22Rv1 (cell line): ENCODE measurements at regions not wholly inside any gene's neighbourhood (a gene's known extent, or its start where the extent isn't known, plus 50 kb on each side); places are given as distances from the start of the nearest gene placed in this dataset.

Experiments
- CTCF ChIP-seq: fragments of 450-650 bp; IDR thresholded peaks from 2 replicates; pipeline ENCODE4 v1.5.1; 2017; ENCODE audit warnings: mild to moderate bottlenecking
- ZFX ChIP-seq: fragments of 450-650 bp; IDR thresholded peaks from 2 replicates; pipeline ENCODE4 v1.6.1; 2017; ENCODE audit warnings: antibody characterized with exemption, borderline replicate concordance

GRCh38 chr3:166351461-166351860 is 514.2 kb upstream of the BCHE start:
- TF ChIP-seq CTCF, result no peak
- no peak for TF ChIP-seq ZFX
